Astrocyte of the spinal cord (primary cell): ENCODE measurements at regions not wholly inside any gene's neighbourhood (a gene's known extent, or its start where the extent isn't known, plus 50 kb on each side); places are given as distances from the start of the nearest gene placed in this dataset.

Experiments used
- DNase-seq: peaks from one replicate; pipeline ENCODE4 v3.0.0; 2011; ENCODE audit warnings: low read depth, low spot score
- H3K4me3 ChIP-seq: 2 replicates; pipeline ENCODE4 v1.5.1; 2011; ENCODE audit warnings: low read depth, mild to moderate bottlenecking, low read length, moderate library complexity
- in situ Hi-C: cut with HindIII; loops from 2 replicates; pipeline ENCODE4 v1.10.0; 2017; ENCODE audit warnings: low sequenced_read_pairs
- TF ChIP-seq, protein P1 (sequence below): IDR thresholded peaks from 2 replicates; pipeline ENCODE4 v1.5.1; 2012; ENCODE audit warnings: low read depth, mild to moderate bottlenecking, low read length, inconsistent platforms

DNA sequence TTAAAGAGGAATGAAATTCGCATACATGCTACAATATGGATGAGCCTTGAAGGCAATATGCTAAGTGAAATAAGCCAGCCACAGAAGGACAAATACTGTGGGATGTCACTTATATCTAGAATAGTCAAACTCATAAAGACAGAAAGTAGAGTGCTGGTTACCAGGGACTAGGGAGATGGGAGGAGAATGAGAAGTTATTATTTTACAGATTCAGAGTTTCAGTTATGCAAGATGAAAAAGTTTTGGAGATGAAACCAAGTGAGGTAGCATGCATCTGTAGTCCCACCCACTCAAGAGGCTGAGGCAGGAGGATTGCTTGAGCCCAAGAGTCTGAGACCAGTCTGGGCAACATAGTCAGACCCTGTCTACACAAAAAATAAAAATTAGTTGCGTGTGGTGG is 82.5 kb upstream of the ARID1B start:
- in situ Hi-C loops = no loop called here
- TF ChIP-seq, protein P1, sequence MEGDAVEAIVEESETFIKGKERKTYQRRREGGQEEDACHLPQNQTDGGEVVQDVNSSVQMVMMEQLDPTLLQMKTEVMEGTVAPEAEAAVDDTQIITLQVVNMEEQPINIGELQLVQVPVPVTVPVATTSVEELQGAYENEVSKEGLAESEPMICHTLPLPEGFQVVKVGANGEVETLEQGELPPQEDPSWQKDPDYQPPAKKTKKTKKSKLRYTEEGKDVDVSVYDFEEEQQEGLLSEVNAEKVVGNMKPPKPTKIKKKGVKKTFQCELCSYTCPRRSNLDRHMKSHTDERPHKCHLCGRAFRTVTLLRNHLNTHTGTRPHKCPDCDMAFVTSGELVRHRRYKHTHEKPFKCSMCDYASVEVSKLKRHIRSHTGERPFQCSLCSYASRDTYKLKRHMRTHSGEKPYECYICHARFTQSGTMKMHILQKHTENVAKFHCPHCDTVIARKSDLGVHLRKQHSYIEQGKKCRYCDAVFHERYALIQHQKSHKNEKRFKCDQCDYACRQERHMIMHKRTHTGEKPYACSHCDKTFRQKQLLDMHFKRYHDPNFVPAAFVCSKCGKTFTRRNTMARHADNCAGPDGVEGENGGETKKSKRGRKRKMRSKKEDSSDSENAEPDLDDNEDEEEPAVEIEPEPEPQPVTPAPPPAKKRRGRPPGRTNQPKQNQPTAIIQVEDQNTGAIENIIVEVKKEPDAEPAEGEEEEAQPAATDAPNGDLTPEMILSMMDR = no peak

DNA sequence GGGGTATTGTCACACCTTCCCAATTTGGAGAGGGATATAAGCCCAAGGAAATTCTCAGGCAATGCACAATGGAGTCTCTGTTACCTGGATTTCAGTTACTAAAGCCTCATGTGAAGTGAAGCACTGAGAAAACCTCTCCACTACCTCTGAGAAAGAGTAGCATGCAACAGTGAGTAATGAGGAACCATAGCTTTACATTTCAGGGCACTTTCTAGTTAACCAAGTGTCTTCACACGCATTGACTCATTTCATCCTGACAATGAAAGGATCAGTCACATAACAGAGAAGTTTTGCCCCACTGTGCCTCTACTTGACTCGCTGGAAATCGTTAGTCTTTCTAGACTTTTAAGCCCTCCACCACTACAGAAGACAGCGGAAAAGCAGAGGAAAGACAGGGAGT is 86.2 kb upstream of the ARID1B start:
- in situ Hi-C loops = no loop called here
- TF ChIP-seq, protein P1 = no peak

More for the DNA sequence above, 82.5 kb upstream of the ARID1B start:
- no peak overlapping the region for H3K4me3 ChIP-seq
- no peak for DNase-seq

DNA sequence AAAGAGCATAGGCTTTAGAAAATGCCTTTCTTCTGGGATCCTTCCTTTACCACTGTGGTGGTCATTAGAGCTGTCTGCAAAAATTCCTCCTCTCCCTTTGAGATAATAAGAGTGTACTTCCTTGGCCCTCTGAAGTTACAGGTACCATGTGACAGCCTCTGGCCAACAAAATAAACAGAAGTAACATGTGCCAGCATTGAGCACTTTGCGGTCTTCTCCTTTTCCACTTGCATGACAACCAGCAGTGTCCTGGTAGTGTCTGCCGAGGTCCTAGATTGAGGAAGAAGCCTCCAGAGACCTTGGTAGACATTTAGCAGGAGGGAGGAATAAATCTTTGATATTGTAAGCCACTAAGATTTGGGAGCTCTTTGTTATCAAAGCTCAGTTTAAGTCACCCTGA is 87.5 kb upstream of the ARID1B start:
- no peak overlapping the region for H3K4me3 ChIP-seq
- TF ChIP-seq, protein P1 = no peak
- in situ Hi-C loops = no loop called here
- no peak for DNase-seq

More for the DNA sequence above, 86.2 kb upstream of the ARID1B start:
- DNase-seq = no peak
- no peak overlapping the region for H3K4me3 ChIP-seq

DNA sequence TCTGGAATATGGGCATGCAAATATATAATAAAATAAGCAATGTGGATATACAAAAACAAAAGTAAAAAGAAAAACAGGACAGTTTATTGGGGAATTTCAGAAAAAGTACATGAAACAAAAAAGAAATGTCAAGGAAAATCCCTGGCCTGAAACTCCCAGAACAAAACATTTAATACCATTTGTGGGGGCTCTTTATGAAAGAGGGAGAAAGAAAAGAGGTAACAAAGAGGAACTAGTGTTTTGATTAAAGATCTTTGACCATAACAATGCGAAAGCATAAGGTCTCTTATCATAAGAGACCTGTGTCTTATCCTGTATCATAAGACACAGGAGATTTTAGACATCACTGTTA is 88.6 kb upstream of the ARID1B start:
- DNase-seq = no peak
- H3K4me3 ChIP-seq = no peak overlapping the region
- TF ChIP-seq, protein P1 = no peak
- in situ Hi-C loops = no loop called here

DNA sequence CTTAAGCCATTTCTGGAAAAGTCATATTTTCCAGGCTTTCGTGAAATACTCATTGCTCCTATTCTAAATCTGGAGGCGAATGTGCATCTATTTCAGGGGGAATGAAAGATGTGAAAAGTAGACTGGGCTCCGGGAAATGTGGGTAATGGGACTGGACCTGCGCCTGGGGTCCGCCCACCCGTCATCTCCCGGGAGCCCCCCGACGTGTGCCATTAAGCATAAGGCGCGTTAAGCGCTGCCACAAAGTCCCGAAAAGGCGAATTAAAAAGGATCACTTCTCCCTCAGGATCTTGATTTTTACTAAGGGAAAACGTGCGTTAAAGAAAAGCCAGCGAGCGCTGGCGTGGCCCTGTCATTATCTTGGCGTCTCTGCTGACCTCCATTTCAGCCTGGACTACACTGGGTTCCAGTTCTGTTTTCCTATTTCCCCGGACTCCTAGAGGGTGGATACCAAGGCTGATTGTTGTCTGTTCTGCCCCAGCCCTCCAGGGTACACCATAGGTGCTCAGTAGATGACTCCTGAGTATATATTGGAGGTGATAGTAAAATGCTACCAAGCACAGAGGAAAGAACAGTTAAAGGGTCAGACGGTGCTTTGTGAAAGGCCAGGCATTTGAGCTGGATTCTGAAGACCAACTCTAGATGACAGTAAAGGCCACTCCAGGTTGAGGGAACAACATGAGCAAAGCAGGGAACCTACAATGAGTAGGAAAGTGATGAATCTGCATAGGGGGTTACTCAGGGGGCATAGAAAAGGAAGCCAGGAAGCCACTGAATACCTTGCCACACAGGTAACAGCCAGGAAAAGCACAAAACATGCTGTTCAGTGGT is 89.2 kb upstream of the ARID1B start:
- peak overlapping the region; percentile 62 for H3K4me3 ChIP-seq
- in situ Hi-C loops = no loop called here
- TF ChIP-seq, protein P1 = no peak
- peak; percentile 35 for DNase-seq

DNA sequence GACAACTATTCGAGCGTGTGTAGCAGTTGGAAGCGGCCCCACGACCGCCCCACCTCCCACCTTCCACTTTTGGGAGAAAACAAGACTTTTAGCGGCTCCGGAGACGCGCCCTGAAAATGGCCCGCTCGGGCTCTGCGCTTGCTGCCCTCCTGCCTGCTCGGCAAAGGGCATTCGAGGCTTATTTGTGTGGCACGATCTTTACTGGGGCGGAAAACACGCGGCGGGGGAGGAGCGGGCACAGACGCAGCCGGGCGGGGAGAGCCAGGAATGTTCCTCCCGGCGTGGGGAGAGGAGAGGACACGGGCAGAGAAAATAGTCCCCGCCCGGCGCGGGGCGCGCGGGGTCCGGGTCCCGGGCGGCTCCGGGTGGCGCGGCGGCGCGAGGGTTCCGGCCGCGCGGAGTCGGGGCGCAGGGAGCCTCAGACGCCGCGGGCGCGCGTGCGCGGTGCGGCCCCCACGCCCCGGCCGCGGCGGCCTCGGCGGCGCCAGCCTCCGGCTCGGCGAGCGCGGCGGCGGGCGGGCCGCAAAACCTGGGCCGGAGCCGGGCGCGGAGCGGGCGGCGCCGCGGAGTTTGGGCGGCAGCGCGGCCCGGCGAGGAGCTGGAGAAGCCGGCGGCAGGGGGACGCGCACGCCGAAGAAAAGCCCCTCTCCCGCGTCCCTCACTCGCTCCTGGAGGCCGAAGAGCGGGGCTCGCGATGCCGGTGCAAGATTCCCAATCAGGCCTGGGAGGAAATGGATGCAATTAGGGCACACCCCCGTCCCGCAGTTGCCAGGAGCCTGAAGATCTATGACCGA is 90.0 kb upstream of the ARID1B start:
- peak overlapping the region; percentile 78 for H3K4me3 ChIP-seq
- TF ChIP-seq, protein P1 = no peak
- peak; percentile 94 for DNase-seq
- in situ Hi-C loops = no loop called here
